Pancreas (tissue), 10 donors: ENCODE measurements at regions not wholly inside any gene's neighbourhood (a gene's known extent, or its start where the extent isn't known, plus 50 kb on each side); places are given as distances from the start of the nearest gene placed in this dataset.

Experiments used
- ATAC-seq, 4 donors: fragments of 200-7000 bp; cut with Tn5 transposase; one replicate each; pipeline versions ENCODE4 v1.8.0 to v1.9.1; 2020; ENCODE audit warnings: mild to moderate bottlenecking in 4 of 4, moderate library complexity in 4 of 4
- DNase-seq, 6 donors: peaks; one replicate each; pipeline ENCODE4 v3.0.0-alpha.2; 2020
- FAIRE-seq: peaks from 2 replicates; lab custom pipeline; 2012; peaks lifted over from hg19 to GRCh38; lab: Jason Lieb, UNC
- H3K27ac ChIP-seq, 4 donors: fragments of 200-600 bp; sonication (generic); 1 replicate in 3 of 4; 2 replicates in 1 of 4; pipeline versions ENCODE4 v1.5.0 to v1.8.0; 2020
- H3K27me3 ChIP-seq, 4 donors: fragments of 200-600 bp; one replicate each; pipeline ENCODE4 v1.8.0; 2021
- H3K36me3 ChIP-seq, 3 donors: fragments of 200-600 bp; sonication (generic) in 1 of 3; one replicate each; pipeline versions ENCODE4 v1.5.0 to v1.8.0; 2020 to 2021
- H3K4me1 ChIP-seq, 3 donors: fragments of 200-600 bp; one replicate each; pipeline ENCODE4 v1.8.0; 2021
- H3K4me3 ChIP-seq, 4 donors: fragments of 200-600 bp; sonication (generic) in 2 of 4; one replicate each; pipeline versions ENCODE4 v1.5.0 to v1.8.0; 2020 to 2021
- H3K9me3 ChIP-seq, 4 donors: fragments of 200-600 bp; one replicate each; pipeline ENCODE4 v1.8.0; 2021
- CTCF ChIP-seq, 4 donors: fragments of 200-600 bp; sonication (generic) in 3 of 4; IDR thresholded peaks; one replicate each; pipeline versions ENCODE4 v1.5.0 to v1.8.0; 2021; ENCODE audit warnings: antibody characterized with exemption in 4 of 4
- WGBS, 2 donors: extraction: QIAGEN DNeasy Blood & Tissue Kit; methylation state at CpG; one replicate each; pipeline ENCODE4 v1.1.7; 2013; 5-methylcytosine and 5-hydroxymethylcytosine counted together
- intact Hi-C, 3 donors: fragments of 100-400 bp; cut with DNase I; formaldehyde crosslinking; loops; one replicate each; pipeline versions ENCODE4 v1.11.1 to v1.14.2; 2022
- donor health status: healthy with polysubstance abuse.
- donor health status: DM: no; HTN: no; CAD: no; lungs with moderate emphysema.
- donor health status: DM: no; HTN: no; CAD: no.
- donor health status: control.
- donor health status: control.
- donor health status: Bipolar disorder and iron deficiency.
- donor health status: DM: yes; HTN: yes; CAD: no.
- donor health status: DM: no; HTN: no; CAD: no.
- donor health status: DM: no; HTN: no; CAD: no.
- donor health status: DM: yes; HTN: yes; CAD: no.

- Histone ChIP-seq H3K27me3 (no peaks in the 10 kb centered on the region), H3K9me3 (no peaks in the 10 kb centered on the region), H3K36me3 (no peaks in the 10 kb centered on the region), H3K4me3 (no peak overlapping the region), H3K27ac (peak overlapping the region in 1 of 4 donors; percentile 37), H3K4me1 (no peaks in the 10 kb centered on the region)
- peak in 1 of 6 donors; percentile 20 for DNase-seq
- ATAC-seq, result peak in 3 of 4 donors; percentile 21 to 81 (median 58)
- no peak for FAIRE-seq
- intact Hi-C loops, result no loop called here
- 28 to 31% methylated on average over 6 of the region's 6 CpGs for WGBS, 2 donors
- TF ChIP-seq CTCF (IDR thresholded peaks at IDR 0.05), result no peak
Observed at GRCh38 chr9:95373069-95373681, 55.7 kb upstream of the FANCC start.

- H3K27ac ChIP-seq, result no peak overlapping the region
- DNase-seq, result no peak
- H3K36me3 ChIP-seq, result no peaks in the 10 kb centered on the region
- no peak for FAIRE-seq
- no peaks in the 10 kb centered on the region for H3K27me3 ChIP-seq
- no peak for ATAC-seq
- no peak for TF ChIP-seq CTCF (IDR thresholded peaks at IDR 0.05)
- H3K9me3 ChIP-seq, result no peaks in the 10 kb centered on the region
- no peaks in the 10 kb centered on the region for H3K4me1 ChIP-seq
- H3K4me3 ChIP-seq, result no peak overlapping the region
- WGBS, 2 donors, result 68 to 70% methylated on average over 4 of the region's 4 CpGs
- intact Hi-C loops, result no loop called here
Observed at GRCh38 chr9:95370064-95370463, 52.6 kb upstream of the FANCC start.

- WGBS, 2 donors, result 93 to 97% methylated on average over 19 of the region's 19 CpGs
- DNase-seq, result no peak
Observed at GRCh38 chr9:95368377-95369160, 51.1 kb upstream of the FANCC start.

More at GRCh38 chr9:95368377-95369160, 51.1 kb upstream of the FANCC start:
- Histone ChIP-seq H3K27me3 (no peaks in the 10 kb centered on the region), H3K36me3 (no peaks in the 10 kb centered on the region), H3K9me3 (no peaks in the 10 kb centered on the region), H3K4me3 (no peak overlapping the region), H3K27ac (no peak overlapping the region), H3K4me1 (no peaks in the 10 kb centered on the region)
- ATAC-seq (no peak), FAIRE-seq (no peak)
- TF ChIP-seq CTCF (IDR thresholded peaks at IDR 0.05), result no peak
- intact Hi-C loops, result no loop called here
